ENCODE measurements at regions not wholly inside any gene's neighbourhood (a gene's known extent, or its start where the extent isn't known, plus 50 kb on each side); places are given as distances from the start of the nearest gene placed in this dataset.

- DNase-seq: no peak
- no peaks in the 10 kb centered on the region for H3K4me1 ChIP-seq (ENCODE audit: control insufficient read depth, low read depth, low read length)
- H3K56ac ChIP-seq (ENCODE audit: low read length): no peak overlapping the region
- H3K27me3 ChIP-seq (ENCODE audit: insufficient read depth, low read length, poor library complexity): no peaks in the 10 kb centered on the region
- WGBS (ENCODE audit: extremely low coverage, insufficient coverage, low lambda C conversion rate): no CpG with 5 or more reads among the region's 3 CpGs
- H3K4ac ChIP-seq (ENCODE audit: low read depth, low read length): no peak overlapping the region
- H3K79me2 ChIP-seq (ENCODE audit: control insufficient read depth, insufficient read depth, low read length): no peaks in the 10 kb centered on the region
- H3K9ac ChIP-seq (ENCODE audit: low read length): no peak overlapping the region
- H3K36me3 ChIP-seq (ENCODE audit: control insufficient read depth, insufficient read depth, low read length): no peaks in the 10 kb centered on the region
- no peak overlapping the region for H2BK120ac ChIP-seq (ENCODE audit: low read depth, low read length)
- no peak overlapping the region for H3K4me3 ChIP-seq (ENCODE audit: low read length)
- H3K18ac ChIP-seq (ENCODE audit: low read length): no peak overlapping the region
- no peak overlapping the region for H4K5ac ChIP-seq (ENCODE audit: low read length)
- no peak overlapping the region for H3K27ac ChIP-seq (ENCODE audit: low read depth, low read length)
- H3K23ac ChIP-seq (ENCODE audit: low read length): no peak overlapping the region
- no peak overlapping the region for H2BK5ac ChIP-seq (ENCODE audit: low read length)
- H4K8ac ChIP-seq (ENCODE audit: low read depth, low read length): no peak overlapping the region
- H3K4me2 ChIP-seq (ENCODE audit: low read length): no peak overlapping the region
- no peak overlapping the region for H2BK15ac ChIP-seq (replicated peaks; ENCODE audit: low read depth)
- H3K79me1 ChIP-seq (ENCODE audit: low read length): no peaks in the 10 kb centered on the region
- H2AK5ac ChIP-seq (ENCODE audit: low read length): no peak overlapping the region
These were observed 106.6 kb upstream of the ATP2B1 start for GRCh38 chr12:89815225-89815624.

- Histone ChIP-seq H4K5ac (ENCODE audit: low read length) (no peak overlapping the region), H3K56ac (ENCODE audit: low read length) (no peak overlapping the region), H3K23ac (ENCODE audit: low read length) (no peak overlapping the region), H3K79me1 (ENCODE audit: low read length) (no peaks in the 10 kb centered on the region), H3K4me3 (ENCODE audit: low read length) (no peak overlapping the region), H3K18ac (ENCODE audit: low read length) (no peak overlapping the region), H3K27ac (ENCODE audit: low read depth, low read length) (no peak overlapping the region), H3K27me3 (ENCODE audit: insufficient read depth, low read length, poor library complexity) (no peaks in the 10 kb centered on the region), H3K4ac (ENCODE audit: low read depth, low read length) (no peak overlapping the region), H4K8ac (ENCODE audit: low read depth, low read length) (no peak overlapping the region), H3K79me2 (ENCODE audit: control insufficient read depth, insufficient read depth, low read length) (no peaks in the 10 kb centered on the region), H2AK5ac (ENCODE audit: low read length) (no peak overlapping the region), H2BK15ac (replicated peaks; ENCODE audit: low read depth) (no peak overlapping the region), H2BK5ac (ENCODE audit: low read length) (no peak overlapping the region), H3K4me2 (ENCODE audit: low read length) (no peak overlapping the region), H3K9ac (ENCODE audit: low read length) (no peak overlapping the region), H3K36me3 (ENCODE audit: control insufficient read depth, insufficient read depth, low read length) (no peaks in the 10 kb centered on the region), H2BK120ac (ENCODE audit: low read depth, low read length) (no peak overlapping the region), H3K4me1 (ENCODE audit: control insufficient read depth, low read depth, low read length) (no peaks in the 10 kb centered on the region)
- DNase-seq: no peak
These were observed 94.8 kb upstream of the ATP2B1 start for GRCh38 chr12:89803412-89803811.

GRCh38 chr12:89801284-89801683 is 92.6 kb upstream of the ATP2B1 start:
- Histone ChIP-seq H2AK5ac (ENCODE audit: low read length) (no peak overlapping the region), H3K56ac (ENCODE audit: low read length) (no peak overlapping the region), H3K4me2 (ENCODE audit: low read length) (no peak overlapping the region), H3K9ac (ENCODE audit: low read length) (no peak overlapping the region), H3K27ac (ENCODE audit: low read depth, low read length) (no peak overlapping the region), H3K4ac (ENCODE audit: low read depth, low read length) (no peak overlapping the region), H4K5ac (ENCODE audit: low read length) (no peak overlapping the region), H3K4me3 (ENCODE audit: low read length) (no peak overlapping the region), H2BK120ac (ENCODE audit: low read depth, low read length) (no peak overlapping the region), H2BK5ac (ENCODE audit: low read length) (no peak overlapping the region), H3K79me2 (ENCODE audit: control insufficient read depth, insufficient read depth, low read length) (no peaks in the 10 kb centered on the region), H3K27me3 (ENCODE audit: insufficient read depth, low read length, poor library complexity) (no peaks in the 10 kb centered on the region), H3K18ac (ENCODE audit: low read length) (no peak overlapping the region), H3K23ac (ENCODE audit: low read length) (no peak overlapping the region), H4K8ac (ENCODE audit: low read depth, low read length) (no peak overlapping the region), H3K36me3 (ENCODE audit: control insufficient read depth, insufficient read depth, low read length) (no peaks in the 10 kb centered on the region), H3K79me1 (ENCODE audit: low read length) (no peaks in the 10 kb centered on the region), H3K4me1 (ENCODE audit: control insufficient read depth, low read depth, low read length) (no peaks in the 10 kb centered on the region), H2BK15ac (replicated peaks; ENCODE audit: low read depth) (no peak overlapping the region)
- no peak for DNase-seq
- no CpG with 5 or more reads among the region's 2 CpGs for WGBS (ENCODE audit: extremely low coverage, insufficient coverage, low lambda C conversion rate)

GRCh38 chr12:89800435-89800834 is 91.8 kb upstream of the ATP2B1 start:
- no peak overlapping the region for H4K5ac ChIP-seq (ENCODE audit: low read length)
- no peak overlapping the region for H2BK120ac ChIP-seq (ENCODE audit: low read depth, low read length)
- no peak overlapping the region for H3K4ac ChIP-seq (ENCODE audit: low read depth, low read length)
- no peak for DNase-seq
- no peaks in the 10 kb centered on the region for H3K79me2 ChIP-seq (ENCODE audit: control insufficient read depth, insufficient read depth, low read length)
- H2BK15ac ChIP-seq (replicated peaks; ENCODE audit: low read depth): no peak overlapping the region
- no peaks in the 10 kb centered on the region for H3K36me3 ChIP-seq (ENCODE audit: control insufficient read depth, insufficient read depth, low read length)
- H4K8ac ChIP-seq (ENCODE audit: low read depth, low read length): no peak overlapping the region
- no peak overlapping the region for H3K4me2 ChIP-seq (ENCODE audit: low read length)
- H3K56ac ChIP-seq (ENCODE audit: low read length): no peak overlapping the region
- no peak overlapping the region for H3K27ac ChIP-seq (ENCODE audit: low read depth, low read length)
- no peak overlapping the region for H3K4me3 ChIP-seq (ENCODE audit: low read length)
- H3K4me1 ChIP-seq (ENCODE audit: control insufficient read depth, low read depth, low read length): no peaks in the 10 kb centered on the region
- H2AK5ac ChIP-seq (ENCODE audit: low read length): no peak overlapping the region
- no peak overlapping the region for H3K23ac ChIP-seq (ENCODE audit: low read length)
- no peaks in the 10 kb centered on the region for H3K79me1 ChIP-seq (ENCODE audit: low read length)
- H2BK5ac ChIP-seq (ENCODE audit: low read length): no peak overlapping the region
- no peaks in the 10 kb centered on the region for H3K27me3 ChIP-seq (ENCODE audit: insufficient read depth, low read length, poor library complexity)
- H3K18ac ChIP-seq (ENCODE audit: low read length): no peak overlapping the region
- no peak overlapping the region for H3K9ac ChIP-seq (ENCODE audit: low read length)

- no peak overlapping the region for H3K23ac ChIP-seq (ENCODE audit: low read length)
- no peak overlapping the region for H3K18ac ChIP-seq (ENCODE audit: low read length)
- H2AK5ac ChIP-seq (ENCODE audit: low read length): no peak overlapping the region
- H3K27ac ChIP-seq (ENCODE audit: low read depth, low read length): no peak overlapping the region
- no peak overlapping the region for H2BK15ac ChIP-seq (replicated peaks; ENCODE audit: low read depth)
- H2BK5ac ChIP-seq (ENCODE audit: low read length): no peak overlapping the region
- no peak overlapping the region for H4K8ac ChIP-seq (ENCODE audit: low read depth, low read length)
- H3K79me2 ChIP-seq (ENCODE audit: control insufficient read depth, insufficient read depth, low read length): no peaks in the 10 kb centered on the region
- no peak overlapping the region for H3K4me3 ChIP-seq (ENCODE audit: low read length)
- no peaks in the 10 kb centered on the region for H3K4me1 ChIP-seq (ENCODE audit: control insufficient read depth, low read depth, low read length)
- no peak overlapping the region for H3K9ac ChIP-seq (ENCODE audit: low read length)
- WGBS (ENCODE audit: extremely low coverage, insufficient coverage, low lambda C conversion rate): no CpG with 5 or more reads among the region's 3 CpGs
- H3K56ac ChIP-seq (ENCODE audit: low read length): no peak overlapping the region
- no peak overlapping the region for H2BK120ac ChIP-seq (ENCODE audit: low read depth, low read length)
- H3K4ac ChIP-seq (ENCODE audit: low read depth, low read length): no peak overlapping the region
- no peaks in the 10 kb centered on the region for H3K79me1 ChIP-seq (ENCODE audit: low read length)
- H3K4me2 ChIP-seq (ENCODE audit: low read length): no peak overlapping the region
- no peak overlapping the region for H4K5ac ChIP-seq (ENCODE audit: low read length)
- H3K27me3 ChIP-seq (ENCODE audit: insufficient read depth, low read length, poor library complexity): no peaks in the 10 kb centered on the region
- DNase-seq: no peak
- H3K36me3 ChIP-seq (ENCODE audit: control insufficient read depth, insufficient read depth, low read length): no peaks in the 10 kb centered on the region
These were observed 90.7 kb upstream of the ATP2B1 start for GRCh38 chr12:89799316-89799715.

- Histone ChIP-seq H4K5ac (ENCODE audit: low read length) (no peak overlapping the region), H3K56ac (ENCODE audit: low read length) (no peak overlapping the region), H4K8ac (ENCODE audit: low read depth, low read length) (no peak overlapping the region), H3K4me3 (ENCODE audit: low read length) (no peak overlapping the region), H2BK15ac (replicated peaks; ENCODE audit: low read depth) (no peak overlapping the region), H2BK120ac (ENCODE audit: low read depth, low read length) (no peak overlapping the region), H2AK5ac (ENCODE audit: low read length) (no peak overlapping the region), H3K27ac (ENCODE audit: low read depth, low read length) (no peak overlapping the region), H3K18ac (ENCODE audit: low read length) (no peak overlapping the region), H3K4ac (ENCODE audit: low read depth, low read length) (no peak overlapping the region), H3K9ac (ENCODE audit: low read length) (no peak overlapping the region), H3K79me2 (ENCODE audit: control insufficient read depth, insufficient read depth, low read length) (no peaks in the 10 kb centered on the region), H3K79me1 (ENCODE audit: low read length) (no peaks in the 10 kb centered on the region), H3K23ac (ENCODE audit: low read length) (no peak overlapping the region), H3K36me3 (ENCODE audit: control insufficient read depth, insufficient read depth, low read length) (no peaks in the 10 kb centered on the region), H3K27me3 (ENCODE audit: insufficient read depth, low read length, poor library complexity) (no peaks in the 10 kb centered on the region), H2BK5ac (ENCODE audit: low read length) (no peak overlapping the region), H3K4me2 (ENCODE audit: low read length) (no peak overlapping the region), H3K4me1 (ENCODE audit: control insufficient read depth, low read depth, low read length) (no peaks in the 10 kb centered on the region)
- no CpG with 5 or more reads among the region's 2 CpGs for WGBS (ENCODE audit: extremely low coverage, insufficient coverage, low lambda C conversion rate)
- DNase-seq: no peak
These were observed 88.8 kb upstream of the ATP2B1 start for GRCh38 chr12:89797436-89797835.

All from mesendoderm (in vitro differentiated cells).